Rectal smooth muscle tissue (tissue), 1 donor: ENCODE measurements at regions not wholly inside any gene's neighbourhood (a gene's known extent, or its start where the extent isn't known, plus 50 kb on each side); places are given as distances from the start of the nearest gene placed in this dataset.
"Not testable (repeated sequence)": the region's sequence is repeated elsewhere in the genome, so short reads cannot be mapped to it uniquely, and the experiment has no call there.

Experiments used
- H3K27ac ChIP-seq: one replicate; pipeline ENCODE4 v1.7.0; 2013; ENCODE audit warnings: low read depth, low read length, inconsistent platforms
- H3K27me3 ChIP-seq: one replicate; pipeline ENCODE4 v1.7.0; 2013; ENCODE audit warnings: low read length; ENCODE audit not compliant: control insufficient read depth, insufficient read depth
- H3K36me3 ChIP-seq: one replicate; pipeline ENCODE4 v1.7.0; 2013; ENCODE audit warnings: low read length; ENCODE audit not compliant: control insufficient read depth, insufficient read depth
- H3K4me1 ChIP-seq: one replicate; pipeline ENCODE4 v1.7.0; 2013; ENCODE audit warnings: low read length; ENCODE audit not compliant: control insufficient read depth, insufficient read depth
- H3K4me3 ChIP-seq: one replicate; pipeline ENCODE4 v1.7.0; 2013; ENCODE audit warnings: low read length
- H3K9ac ChIP-seq: one replicate; pipeline ENCODE4 v1.7.0; 2013; ENCODE audit warnings: low read length

DNA sequence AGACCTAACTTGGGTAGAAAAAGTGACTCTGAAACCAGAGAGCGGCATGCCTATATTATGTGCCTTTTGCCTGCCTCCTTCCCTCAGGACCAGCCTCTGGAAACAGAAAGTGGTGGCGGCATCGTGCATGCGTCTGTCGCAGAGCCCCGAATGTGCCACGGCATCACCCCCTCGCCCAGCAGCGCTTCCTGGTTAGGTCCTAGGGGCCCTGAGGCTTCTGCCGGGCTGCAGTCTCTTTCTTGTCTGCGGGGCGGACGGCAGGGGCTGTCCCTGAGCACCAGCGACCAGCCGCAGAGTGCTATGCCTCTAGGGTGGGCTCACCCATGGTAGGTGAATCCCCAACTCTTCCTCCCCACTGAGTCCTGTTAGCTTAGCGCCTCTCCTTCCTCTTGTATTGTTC is 68.7 kb downstream of the VSIG4 start:
- H3K4me1 ChIP-seq = no peaks in the 10 kb centered on the region
- no peaks in the 10 kb centered on the region for H3K36me3 ChIP-seq
- peaks cover 3% of the 10 kb centered on the region for H3K27me3 ChIP-seq
- no peak overlapping the region for H3K4me3 ChIP-seq
- H3K27ac ChIP-seq = no peak overlapping the region
- no peak overlapping the region for H3K9ac ChIP-seq

DNA sequence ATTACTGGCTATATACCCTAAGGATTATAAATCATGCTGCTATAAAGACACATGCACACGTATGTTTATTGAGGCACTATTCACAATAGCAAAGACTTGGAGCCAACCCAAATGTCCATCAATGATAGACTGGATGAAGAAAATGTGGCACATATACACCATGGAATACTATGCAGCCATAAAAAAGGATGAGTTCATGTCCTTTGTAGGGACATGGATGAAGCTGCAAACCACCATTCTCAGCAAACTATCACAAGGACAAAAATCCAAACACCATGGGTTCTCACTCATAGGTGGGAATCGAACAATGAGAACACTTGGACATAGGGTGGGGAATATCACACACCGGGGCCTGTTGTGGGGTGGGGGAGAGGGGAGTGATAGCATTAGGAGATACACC is 72.7 kb downstream of the VSIG4 start:
- H3K36me3 ChIP-seq, H3K4me1 ChIP-seq, H3K27me3 ChIP-seq, H3K27ac ChIP-seq, H3K9ac ChIP-seq, H3K4me3 ChIP-seq: not testable (repeated sequence)

DNA sequence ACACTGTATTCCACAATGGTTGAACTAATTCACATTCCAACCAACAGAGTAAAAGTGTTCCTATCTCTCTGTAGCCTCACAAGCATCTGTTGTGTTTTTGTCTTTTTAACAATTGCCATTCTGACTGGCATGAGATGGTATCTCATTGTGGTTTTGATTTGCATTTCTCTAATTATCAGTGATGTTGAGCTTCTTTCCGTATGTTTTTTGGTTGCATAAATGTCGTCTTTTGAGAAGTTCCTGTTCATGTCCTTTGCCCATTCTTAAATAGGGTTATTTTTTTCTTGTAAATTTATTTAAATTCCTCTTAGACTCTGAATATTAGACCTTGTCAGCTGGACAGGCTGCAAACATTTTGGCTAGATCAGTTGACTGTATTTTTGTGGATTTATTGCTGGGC is 78.2 kb downstream of the VSIG4 start:
- Histone ChIP-seq H3K27me3 (no peaks in the 10 kb centered on the region), H3K4me1 (no peaks in the 10 kb centered on the region), H3K4me3 (no peak overlapping the region), H3K27ac (no peak overlapping the region), H3K9ac (no peak overlapping the region), H3K36me3 (no peaks in the 10 kb centered on the region)

DNA sequence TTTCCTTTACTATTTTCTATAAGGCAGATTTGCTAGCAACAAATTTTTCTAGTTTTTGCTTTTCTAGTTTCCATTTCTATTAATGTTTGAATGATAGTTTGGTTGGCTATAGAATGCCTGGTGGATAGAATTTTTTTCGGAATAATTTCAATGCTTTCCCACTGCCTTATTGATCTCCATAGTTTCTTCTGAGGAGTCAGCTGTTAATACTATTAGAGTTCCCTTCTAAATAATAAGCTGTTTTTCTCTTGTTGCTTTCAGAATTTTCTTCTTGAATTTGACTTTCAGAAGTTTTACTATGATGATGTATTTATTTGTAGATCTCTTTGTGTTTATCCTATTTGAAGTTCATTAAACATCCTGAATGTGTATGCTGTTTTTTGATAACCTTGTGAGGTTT is 91.8 kb downstream of the VSIG4 start:
- Histone ChIP-seq H3K4me3 (no peak overlapping the region), H3K27ac (no peak overlapping the region), H3K9ac (no peak overlapping the region), H3K36me3 (no peaks in the 10 kb centered on the region), H3K4me1 (no peaks in the 10 kb centered on the region), H3K27me3 (no peaks in the 10 kb centered on the region)

DNA sequence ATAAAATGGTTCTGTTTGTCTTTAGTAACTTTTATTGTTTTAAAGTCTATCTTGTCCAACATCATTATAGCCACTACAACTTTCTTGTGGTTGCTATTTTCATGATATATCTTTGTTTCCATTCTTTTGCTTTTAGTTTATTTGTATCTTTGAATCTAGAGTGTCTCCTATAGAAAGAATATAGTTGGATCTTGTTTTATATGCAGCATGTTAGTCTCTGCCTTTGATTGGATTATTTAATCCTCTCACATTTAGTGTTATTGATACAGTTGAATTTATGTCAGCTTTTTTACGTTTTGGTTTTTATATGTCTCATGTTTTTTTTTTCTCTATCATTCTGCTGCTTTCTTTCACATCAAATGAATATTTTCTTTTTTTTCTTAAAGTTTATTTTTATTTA is 98.1 kb downstream of the VSIG4 start:
- Histone ChIP-seq H3K9ac (no peak overlapping the region), H3K4me1 (no peaks in the 10 kb centered on the region), H3K36me3 (no peaks in the 10 kb centered on the region), H3K27ac (no peak overlapping the region), H3K4me3 (no peak overlapping the region), H3K27me3 (no peaks in the 10 kb centered on the region)

DNA sequence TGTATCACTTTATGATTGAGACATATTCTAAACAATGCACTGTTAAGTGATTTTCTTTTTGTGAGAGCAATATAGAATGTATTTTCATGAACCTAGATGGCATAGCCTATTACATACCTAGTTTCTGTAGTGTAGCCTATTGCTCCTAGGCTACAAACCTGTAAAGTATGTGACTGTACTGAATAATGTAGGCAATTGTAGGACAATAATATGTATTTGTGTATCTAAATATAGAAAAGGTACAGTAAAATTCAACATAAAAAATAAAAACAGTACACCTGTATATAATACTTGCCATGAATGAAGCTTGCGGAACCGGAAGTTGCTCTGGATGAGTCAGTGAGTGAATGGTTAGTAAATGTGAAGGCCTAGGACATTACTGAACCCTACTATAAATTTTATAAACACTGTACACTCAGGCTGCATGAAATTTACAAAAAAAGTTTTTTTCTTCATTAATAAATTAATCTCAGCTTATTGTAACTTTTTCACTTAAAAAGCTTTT is 106.7 kb downstream of the VSIG4 start:
- Histone ChIP-seq H3K4me1 (no peaks in the 10 kb centered on the region), H3K4me3 (no peak overlapping the region), H3K36me3 (no peaks in the 10 kb centered on the region), H3K9ac (no peak overlapping the region), H3K27ac (no peak overlapping the region), H3K27me3 (no peaks in the 10 kb centered on the region)

DNA sequence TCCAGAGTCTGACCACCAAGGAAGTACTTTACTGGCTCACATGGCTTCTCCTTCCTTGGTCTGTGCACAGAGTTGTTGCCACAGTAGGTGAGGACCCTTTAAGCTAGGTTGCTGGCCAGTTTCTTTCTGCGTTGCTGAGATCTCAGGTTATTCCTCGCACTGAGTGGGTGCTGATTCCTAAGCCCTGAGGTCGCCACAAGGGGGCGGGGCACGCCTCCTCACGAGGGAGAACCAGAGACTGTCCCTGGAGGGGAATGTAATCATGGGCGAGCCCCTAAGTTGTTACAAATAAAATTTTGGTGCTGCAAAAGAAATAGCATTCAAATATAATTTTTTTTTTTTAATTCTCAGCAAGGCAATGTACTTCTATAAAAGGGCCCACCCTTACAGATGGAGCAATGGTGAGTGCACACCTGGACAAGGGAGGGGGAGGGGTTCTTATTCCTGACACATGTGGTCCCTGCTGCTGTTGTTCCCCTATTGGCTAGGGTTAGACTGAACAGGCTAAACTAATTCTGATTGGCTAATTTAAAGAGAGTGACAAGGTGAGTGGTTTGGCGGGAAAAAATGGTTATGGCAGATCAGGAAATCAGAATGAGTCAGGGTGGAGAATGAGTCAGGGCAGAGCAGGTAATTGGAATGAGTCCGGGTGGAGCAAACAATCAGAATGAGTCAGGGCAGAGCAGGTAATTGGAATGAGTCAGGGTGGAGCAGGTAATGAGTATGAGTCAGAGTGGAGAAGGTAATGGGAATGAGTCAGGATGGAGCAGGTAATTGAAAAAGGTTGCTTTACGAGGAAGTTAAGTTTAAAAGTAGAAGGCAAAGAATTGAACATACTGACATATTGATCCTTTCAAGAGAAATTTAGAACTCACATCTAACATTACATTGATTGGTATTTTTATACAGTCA is 107.5 kb downstream of the VSIG4 start:
- no peak overlapping the region for H3K9ac ChIP-seq
- H3K36me3 ChIP-seq = no peaks in the 10 kb centered on the region
- no peaks in the 10 kb centered on the region for H3K4me1 ChIP-seq
- H3K4me3 ChIP-seq = no peak overlapping the region
- no peak overlapping the region for H3K27ac ChIP-seq
- H3K27me3 ChIP-seq = no peaks in the 10 kb centered on the region

DNA sequence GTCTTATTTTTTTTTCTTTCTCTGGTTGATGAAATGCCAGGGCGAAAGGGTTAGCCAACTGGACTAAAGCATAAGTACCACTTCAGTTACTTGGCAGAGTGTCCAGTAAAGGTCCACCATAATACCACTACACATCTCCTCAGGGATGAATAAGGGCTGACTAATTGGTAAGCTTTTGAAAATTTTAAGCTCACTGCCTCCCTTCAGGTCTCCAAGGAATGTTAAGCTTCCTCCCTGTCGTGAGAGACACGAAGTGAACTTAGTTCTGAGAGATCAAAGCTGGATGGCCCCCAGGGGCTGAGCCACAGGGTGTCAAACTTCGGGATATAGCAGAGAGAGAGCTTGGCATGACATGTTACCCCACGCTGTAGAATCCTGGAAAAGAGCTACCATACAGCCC is 111.4 kb downstream of the VSIG4 start:
- H3K4me1 ChIP-seq = no peaks in the 10 kb centered on the region
- no peak overlapping the region for H3K9ac ChIP-seq
- H3K36me3 ChIP-seq = no peaks in the 10 kb centered on the region
- H3K27me3 ChIP-seq = no peaks in the 10 kb centered on the region
- no peak overlapping the region for H3K27ac ChIP-seq
- H3K4me3 ChIP-seq = no peak overlapping the region

DNA sequence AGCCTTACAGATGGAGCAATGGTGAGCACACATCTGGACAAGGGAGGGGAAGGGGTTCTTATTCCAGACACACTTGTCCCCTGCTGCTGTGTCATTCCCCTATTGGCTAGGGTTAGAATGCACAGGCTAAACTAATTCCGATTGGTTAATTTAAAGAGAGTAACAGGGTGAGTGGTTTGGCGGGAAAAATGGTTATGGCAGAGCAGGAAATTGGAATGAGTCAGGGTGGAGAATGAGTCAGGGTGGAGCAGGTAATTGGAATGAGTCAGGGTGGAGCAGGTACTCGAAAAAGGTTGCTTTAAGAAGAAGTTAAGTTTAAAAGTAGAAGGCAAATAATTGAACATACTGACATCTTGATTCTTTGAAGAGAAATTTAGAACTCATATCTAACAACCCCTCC is 112.5 kb downstream of the VSIG4 start:
- H3K4me1 ChIP-seq, H3K36me3 ChIP-seq, H3K9ac ChIP-seq, H3K4me3 ChIP-seq, H3K27me3 ChIP-seq, H3K27ac ChIP-seq: not testable (repeated sequence)

DNA sequence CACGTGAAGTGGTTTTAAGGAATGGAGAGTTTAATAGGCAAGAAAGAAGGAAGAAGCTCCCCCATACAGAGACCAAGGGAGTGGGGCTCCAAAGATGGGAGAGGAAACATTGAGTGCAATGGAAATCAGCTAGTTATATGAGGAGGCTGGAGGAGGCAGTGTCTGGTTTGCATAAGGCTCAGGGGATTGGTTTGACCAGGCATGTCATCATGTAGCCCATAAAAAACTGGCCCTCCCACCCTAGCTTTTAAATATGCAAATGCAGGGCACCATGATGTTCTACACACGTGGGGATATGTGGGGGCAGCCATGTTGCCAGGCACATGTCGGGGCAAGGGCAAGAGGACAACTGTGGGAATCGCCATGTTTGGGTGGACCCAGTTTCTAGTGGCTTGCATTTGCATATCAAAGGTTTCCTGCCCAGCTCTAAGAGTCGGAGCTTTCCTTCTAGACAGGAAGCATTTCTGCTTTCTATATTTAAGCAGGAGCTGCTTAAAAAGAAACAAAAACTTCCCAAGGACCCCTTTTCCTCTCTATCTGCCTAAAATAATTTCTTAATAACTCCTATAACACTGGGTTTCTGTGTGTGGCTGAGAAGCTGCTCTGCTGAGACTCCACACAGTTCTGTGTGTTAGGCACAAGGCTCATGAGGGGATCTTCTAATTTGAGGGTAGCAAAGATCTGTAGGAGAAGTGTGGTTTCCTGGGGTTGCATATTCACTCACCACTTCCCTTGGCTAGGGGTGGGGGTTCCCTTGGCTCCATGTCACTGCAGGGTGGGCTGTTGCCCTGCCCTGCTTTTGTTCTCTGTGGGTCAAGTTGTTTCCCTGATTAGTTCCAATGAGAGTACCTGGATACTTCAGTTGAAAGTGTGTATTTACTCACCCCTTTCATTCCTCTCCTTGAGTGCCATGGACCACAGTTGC is 113.5 kb downstream of the VSIG4 start:
- H3K4me3 ChIP-seq = no peak overlapping the region
- H3K9ac ChIP-seq = no peak overlapping the region
- no peak overlapping the region for H3K27ac ChIP-seq
- no peaks in the 10 kb centered on the region for H3K36me3 ChIP-seq
- H3K27me3 ChIP-seq = no peaks in the 10 kb centered on the region
- no peaks in the 10 kb centered on the region for H3K4me1 ChIP-seq

DNA sequence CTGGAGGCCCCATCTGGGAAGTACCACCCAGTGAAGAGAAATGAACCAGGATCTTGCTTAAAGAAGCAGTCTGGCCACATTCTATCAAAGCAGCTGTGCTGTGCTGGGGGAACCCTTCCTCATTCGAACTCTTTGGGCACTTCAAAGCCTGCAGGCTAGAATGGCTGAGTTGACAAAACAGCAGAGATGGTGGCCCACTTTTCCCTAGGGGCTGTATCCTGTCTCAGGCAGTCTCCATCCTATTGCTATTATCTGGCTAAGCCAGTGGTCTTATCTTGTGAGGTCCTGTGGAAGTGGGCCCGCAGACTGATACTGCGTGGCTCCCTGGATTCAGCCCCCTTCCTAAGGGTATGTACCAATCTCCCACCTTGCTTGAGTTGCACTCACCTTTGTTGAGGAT is 114.3 kb downstream of the VSIG4 start:
- no peaks in the 10 kb centered on the region for H3K36me3 ChIP-seq
- H3K9ac ChIP-seq = no peak overlapping the region
- H3K4me3 ChIP-seq = no peak overlapping the region
- no peak overlapping the region for H3K27ac ChIP-seq
- H3K4me1 ChIP-seq = no peaks in the 10 kb centered on the region
- H3K27me3 ChIP-seq = no peaks in the 10 kb centered on the region

DNA sequence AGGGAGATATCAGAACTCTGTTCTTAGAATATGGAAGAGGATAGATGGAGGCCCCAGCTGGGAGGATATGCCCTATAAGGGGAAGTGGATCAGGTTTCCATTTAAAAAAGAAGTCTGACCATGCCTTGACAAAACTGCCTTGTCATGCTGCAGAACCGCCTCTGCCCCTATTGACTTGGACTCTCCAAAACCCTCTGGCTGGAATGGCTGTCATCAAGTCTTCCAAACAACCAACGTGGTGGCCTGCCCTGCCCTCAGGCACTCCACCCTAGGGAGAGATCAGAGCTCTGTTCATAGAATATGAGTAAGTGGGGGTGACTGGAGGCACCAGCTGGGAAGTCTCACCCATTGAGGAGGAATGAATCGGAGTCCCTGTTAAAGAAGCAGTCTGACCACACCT is 114.9 kb downstream of the VSIG4 start:
- Histone ChIP-seq H3K4me1 (no peaks in the 10 kb centered on the region), H3K9ac (no peak overlapping the region), H3K27me3 (peaks cover under 1% of the 10 kb centered on the region)

More for the DNA sequence above, 114.9 kb downstream of the VSIG4 start:
- Histone ChIP-seq H3K27ac (no peak overlapping the region), H3K4me3 (no peak overlapping the region), H3K36me3 (no peaks in the 10 kb centered on the region)
